GM23338 (cell line): ENCODE measurements at regions not wholly inside any gene's neighbourhood (a gene's known extent, or its start where the extent isn't known, plus 50 kb on each side); places are given as distances from the start of the nearest gene placed in this dataset.

Experiments used
- ATAC-seq: fragments of 200-7000 bp; cut with Tn5 transposase; 3 replicates; pipeline ENCODE4 v1.9.1; 2020
- DNase-seq: peaks from one replicate; pipeline ENCODE4 v3.0.0-alpha.2; 2015; ENCODE audit warnings: low spot score
- H2AFZ ChIP-seq: fragments of 200-600 bp; sonication (generic); 2 replicates; pipeline ENCODE4 v1.8.0; 2016; ENCODE audit warnings: antibody characterized with exemption, mild to moderate bottlenecking, moderate library complexity
- H3F3A ChIP-seq: fragments of 200-600 bp; sonication (generic); replicated peaks from 2 replicates; pipeline ENCODE4 v1.8.0; 2017; ENCODE audit warnings: antibody characterized with exemption, mixed run types, low read depth
- H3K27ac ChIP-seq: fragments of 200-600 bp; sonication (generic); 2 replicates; pipeline ENCODE4 v1.6.1; 2016; ENCODE audit warnings: low read depth
- H3K27me3 ChIP-seq: fragments of 200-600 bp; sonication (generic); 2 replicates; pipeline ENCODE4 v1.8.0; 2016; ENCODE audit warnings: mild to moderate bottlenecking, mixed run types, moderate library complexity; ENCODE audit not compliant: insufficient read depth
- H3K36me3 ChIP-seq: fragments of 200-600 bp; sonication (generic); 2 replicates; pipeline ENCODE4 v1.8.0; 2016; ENCODE audit warnings: mild to moderate bottlenecking; ENCODE audit not compliant: insufficient read depth
- H3K4me1 ChIP-seq: fragments of 200-600 bp; sonication (generic); 2 replicates; pipeline ENCODE4 v1.8.0; 2016; ENCODE audit warnings: mild to moderate bottlenecking, moderate library complexity; ENCODE audit not compliant: insufficient read depth
- H3K4me2 ChIP-seq: fragments of 200-600 bp; sonication (generic); 2 replicates; pipeline ENCODE4 v1.7.1; 2017; ENCODE audit warnings: mixed run types
- H3K4me3 ChIP-seq: fragments of 200-600 bp; sonication (generic); 2 replicates; pipeline ENCODE4 v1.6.1; 2016; ENCODE audit warnings: mixed run types
- H3K79me2 ChIP-seq: fragments of 200-600 bp; sonication (generic); replicated peaks from 2 replicates; pipeline ENCODE4 v1.8.0; 2017; ENCODE audit warnings: mild to moderate bottlenecking; ENCODE audit not compliant: insufficient read depth
- H3K9me2 ChIP-seq: fragments of 200-600 bp; sonication (generic); 2 replicates; pipeline ENCODE4 v1.8.0; 2017; ENCODE audit not compliant: insufficient read depth
- H4K20me1 ChIP-seq: fragments of 200-600 bp; sonication (generic); replicated peaks from 2 replicates; pipeline ENCODE4 v1.8.0; 2017; ENCODE audit warnings: mild to moderate bottlenecking; ENCODE audit not compliant: insufficient read depth
- H3K27ac Mint-ChIP-seq: 2 replicates; pipeline ENCODE4 v1.8.0; 2020; ENCODE audit warnings: inconsistent platforms, mild to moderate bottlenecking, moderate library complexity, mixed read lengths
- H3K27me3 Mint-ChIP-seq: 3 replicates; pipeline ENCODE4 v1.8.0; 2022; ENCODE audit warnings: low read depth, mild to moderate bottlenecking, moderate library complexity, mixed read lengths, inconsistent platforms; ENCODE audit not compliant: insufficient read depth, poor library complexity
- H3K36me3 Mint-ChIP-seq: 3 replicates; pipeline ENCODE4 v1.8.0; 2021; ENCODE audit warnings: low read depth, mild to moderate bottlenecking, inconsistent platforms, moderate library complexity, mixed read lengths
- H3K4me1 Mint-ChIP-seq: 3 replicates; pipeline ENCODE4 v1.8.0; 2020; ENCODE audit warnings: mild to moderate bottlenecking, inconsistent platforms, mixed read lengths
- H3K4me3 Mint-ChIP-seq: 3 replicates; pipeline ENCODE4 v1.8.0; 2021; ENCODE audit warnings: moderate library complexity, mild to moderate bottlenecking, inconsistent platforms, mixed read lengths
- H3K9me3 Mint-ChIP-seq: 3 replicates; pipeline ENCODE4 v1.8.0; 2020; ENCODE audit warnings: moderate library complexity, mild to moderate bottlenecking, inconsistent platforms, mixed read lengths
- CREB1 ChIP-seq: fragments of 250-450 bp; sonication (Bioruptor Pico); IDR thresholded peaks from 2 replicates; pipeline ENCODE4 v1.5.0; 2020; ENCODE audit warnings: low read depth, mild to moderate bottlenecking, moderate library complexity
- CTCF ChIP-seq, 2 experiments: fragments of 200-600 bp in 1 of 2; sonication (generic) in 1 of 2; conservative IDR thresholded peaks; 2 replicates each; pipeline versions ENCODE4 v1.5.1 to v1.6.1; 2016 to 2017; ENCODE audit warnings: antibody characterized with exemption in 2 of 2, low read depth in 2 of 2, mild to moderate bottlenecking in 2 of 2, moderate library complexity in 1 of 2
- ETS1 ChIP-seq: IDR thresholded peaks from 2 replicates; pipeline ENCODE4 v1.6.1; 2016; ENCODE audit warnings: antibody characterized with exemption
- EZH2 ChIP-seq: fragments of 200-600 bp; sonication (generic); IDR thresholded peaks from one replicate; pipeline ENCODE4 v1.8.0; 2017; ENCODE audit warnings: antibody characterized with exemption, mild to moderate bottlenecking, low read depth; ENCODE audit not compliant: unreplicated experiment
- EZH2phosphoT487 ChIP-seq: fragments of 200-600 bp; sonication (generic); IDR thresholded peaks from one replicate; pipeline ENCODE4 v1.8.1; 2018; ENCODE audit warnings: antibody characterized with exemption; ENCODE audit not compliant: unreplicated experiment
- NANOG ChIP-seq: IDR thresholded peaks from 2 replicates; pipeline ENCODE4 v1.6.1; 2016; ENCODE audit warnings: antibody characterized with exemption, borderline replicate concordance
- REST ChIP-seq: IDR thresholded peaks from one replicate; pipeline ENCODE4 v1.6.1; 2018; ENCODE audit warnings: antibody characterized with exemption; ENCODE audit not compliant: unreplicated experiment
- ZNF114 ChIP-seq: fragments of 250-450 bp; sonication (Bioruptor Pico); IDR thresholded peaks from 2 replicates; pipeline ENCODE4 v1.5.0; 2020; ENCODE audit warnings: mild to moderate bottlenecking, moderate library complexity
- ZNF331 ChIP-seq: fragments of 250-450 bp; sonication (Bioruptor Pico); IDR thresholded peaks from 2 replicates; pipeline ENCODE4 v1.5.0; 2020; ENCODE audit warnings: low read depth, mild to moderate bottlenecking, moderate library complexity
- ZNF462 ChIP-seq: fragments of 250-450 bp; sonication (Bioruptor Pico); IDR thresholded peaks from 2 replicates; pipeline ENCODE4 v1.5.0; 2020; ENCODE audit warnings: mild to moderate bottlenecking, moderate library complexity

GRCh38 chr2:129712676-129712985 lies 266.8 kb upstream of the RAB6C start:
- Mint-ChIP-seq H3K4me1 (peaks cover 32% of the 10 kb centered on the region), H3K4me3 (no peak overlapping the region), H3K9me3 (no peaks in the 10 kb centered on the region), H3K36me3 (no peaks in the 10 kb centered on the region; the same call in 2 of the 3 replicates), H3K27me3 (peaks cover 13% of the 10 kb centered on the region), H3K27ac (no peak overlapping the region)
- no peak overlapping the region for H2AFZ ChIP-seq
- TF ChIP-seq NANOG (no peak), CTCF (conservative IDR thresholded peaks at IDR 0.05; ENCODE audit: low read depth in 2 of 2) (no peak)
- DNase-seq (no peak), ATAC-seq (no peak)
- H3K4me1 ChIP-seq, result peaks cover 6% of the 10 kb centered on the region; the same call in 1 of the 2 replicates
- no peak overlapping the region for H3K27ac ChIP-seq
- no peak overlapping the region for H3K4me3 ChIP-seq
- H3K79me2 ChIP-seq, result no peaks in the 10 kb centered on the region
- H3K27me3 ChIP-seq, result no peaks in the 10 kb centered on the region
- H3K4me2 ChIP-seq, result no peak overlapping the region
- no peaks in the 10 kb centered on the region for H4K20me1 ChIP-seq
- no peaks in the 10 kb centered on the region for H3F3A ChIP-seq
- H3K36me3 ChIP-seq, result no peaks in the 10 kb centered on the region
- H3K9me2 ChIP-seq, result no peaks in the 10 kb centered on the region

- H3K4me3 ChIP-seq, result no peak overlapping the region
- ATAC-seq (no peak), DNase-seq (no peak)
- no peak overlapping the region for H2AFZ ChIP-seq
- no peaks in the 10 kb centered on the region for H3F3A ChIP-seq
- H3K4me2 ChIP-seq, result no peak overlapping the region
- Mint-ChIP-seq H3K4me1 (peaks cover 37% of the 10 kb centered on the region), H3K4me3 (no peak overlapping the region), H3K9me3 (no peaks in the 10 kb centered on the region), H3K27ac (no peak overlapping the region), H3K36me3 (no peaks in the 10 kb centered on the region; the same call in 2 of the 3 replicates), H3K27me3 (peaks cover 13% of the 10 kb centered on the region)
- no peaks in the 10 kb centered on the region for H3K9me2 ChIP-seq
- H3K36me3 ChIP-seq, result no peaks in the 10 kb centered on the region
- no peaks in the 10 kb centered on the region for H4K20me1 ChIP-seq
- no peak overlapping the region for H3K27ac ChIP-seq
- H3K79me2 ChIP-seq, result no peaks in the 10 kb centered on the region
- peaks cover 6% of the 10 kb centered on the region; the same call in 1 of the 2 replicates for H3K4me1 ChIP-seq
- no peaks in the 10 kb centered on the region for H3K27me3 ChIP-seq
- no peak for TF ChIP-seq ZNF114 (CRISPR knock-in tag)
- TF ChIP-seq NANOG, result no peak
- TF ChIP-seq EZH2phosphoT487, result no peak
- no peak for TF ChIP-seq REST
- no peak for TF ChIP-seq ZNF462 (CRISPR knock-in tag)
- no peak for TF ChIP-seq ZNF331 (CRISPR knock-in tag)
- no peak for TF ChIP-seq ETS1
- TF ChIP-seq EZH2, result no peak
- TF ChIP-seq CREB1, result no peak
Observed at GRCh38 chr2:129713337-129713736, 266.1 kb upstream of the RAB6C start.
